ENCODE measurements at regions not wholly inside any gene's neighbourhood (a gene's known extent, or its start where the extent isn't known, plus 50 kb on each side); places are given as distances from the start of the nearest gene placed in this dataset.
"Not testable (repeated sequence)": the region's sequence is repeated elsewhere in the genome, so short reads cannot be mapped to it uniquely, and the experiment has no call there.

GRCh38 chr4:74505355-74505978, 60.5 kb downstream of the AREG start:
- DNase-seq (ENCODE audit: low read depth, low spot score) = peak; percentile 66

GRCh38 chr4:74509363-74509762, 64.4 kb downstream of the AREG start:
- not testable (repeated sequence) for DNase-seq (ENCODE audit: low read depth, low spot score)

GRCh38 chr4:74516303-74516702, 71.4 kb downstream of the AREG start:
- DNase-seq (ENCODE audit: low read depth, low spot score) = peak; percentile 64

- DNase-seq (ENCODE audit: low read depth, low spot score) = no peak
These were observed 73.1 kb downstream of the AREG start for GRCh38 chr4:74517996-74518395.

GRCh38 chr4:74522251-74522991, 77.5 kb downstream of the AREG start:
- no peak for DNase-seq (ENCODE audit: low read depth, low spot score)

GRCh38 chr4:74523096-74523495, 78.2 kb downstream of the AREG start:
- DNase-seq (ENCODE audit: low read depth, low spot score) = no peak

- DNase-seq (ENCODE audit: low read depth, low spot score) = no peak
These were observed 80.0 kb downstream of the AREG start for GRCh38 chr4:74524985-74525384.

- no peak for DNase-seq (ENCODE audit: low read depth, low spot score)
These were observed 82.1 kb downstream of the AREG start for GRCh38 chr4:74527049-74527448.

- DNase-seq (ENCODE audit: low read depth, low spot score) = no peak
These were observed 83.2 kb downstream of the AREG start for GRCh38 chr4:74528178-74528577.

- DNase-seq (ENCODE audit: low read depth, low spot score) = no peak
These were observed 84.5 kb downstream of the AREG start for GRCh38 chr4:74529284-74530041.

- DNase-seq (ENCODE audit: low read depth, low spot score) = peak; percentile 76
These were observed 87.2 kb downstream of the AREG start for GRCh38 chr4:74531963-74532794.

GRCh38 chr4:74534121-74534520, 89.2 kb downstream of the AREG start:
- no peak for DNase-seq (ENCODE audit: low read depth, low spot score)

- DNase-seq (ENCODE audit: low read depth, low spot score) = no peak
These were observed 90.0 kb downstream of the AREG start for GRCh38 chr4:74534936-74535335.

GRCh38 chr4:74535512-74535911, 90.6 kb downstream of the AREG start:
- no peak for DNase-seq (ENCODE audit: low read depth, low spot score)

- DNase-seq (ENCODE audit: low read depth, low spot score) = peak; percentile 14
These were observed 91.6 kb downstream of the AREG start for GRCh38 chr4:74536557-74536956.

GRCh38 chr4:74537459-74537858, 92.5 kb downstream of the AREG start:
- DNase-seq (ENCODE audit: low read depth, low spot score) = no peak

- no peak for DNase-seq (ENCODE audit: low read depth, low spot score)
These were observed 94.3 kb downstream of the AREG start for GRCh38 chr4:74539044-74539790.

GRCh38 chr4:74540193-74540592, 95.3 kb downstream of the AREG start:
- DNase-seq (ENCODE audit: low read depth, low spot score) = peak; percentile 54

- no peak for DNase-seq (ENCODE audit: low read depth, low spot score)
These were observed 96.7 kb downstream of the AREG start for GRCh38 chr4:74541667-74542066.

- DNase-seq (ENCODE audit: low read depth, low spot score) = peak; percentile 42
These were observed 98.4 kb downstream of the AREG start for GRCh38 chr4:74543231-74543781.

GRCh38 chr4:74543983-74544382, 99.0 kb downstream of the AREG start:
- DNase-seq (ENCODE audit: low read depth, low spot score) = peak; percentile 33

Measured in astrocyte of the hippocampus (primary cell).